ENCODE measurements at regions not wholly inside any gene's neighbourhood (a gene's known extent, or its start where the extent isn't known, plus 50 kb on each side); places are given as distances from the start of the nearest gene placed in this dataset.

DNA sequence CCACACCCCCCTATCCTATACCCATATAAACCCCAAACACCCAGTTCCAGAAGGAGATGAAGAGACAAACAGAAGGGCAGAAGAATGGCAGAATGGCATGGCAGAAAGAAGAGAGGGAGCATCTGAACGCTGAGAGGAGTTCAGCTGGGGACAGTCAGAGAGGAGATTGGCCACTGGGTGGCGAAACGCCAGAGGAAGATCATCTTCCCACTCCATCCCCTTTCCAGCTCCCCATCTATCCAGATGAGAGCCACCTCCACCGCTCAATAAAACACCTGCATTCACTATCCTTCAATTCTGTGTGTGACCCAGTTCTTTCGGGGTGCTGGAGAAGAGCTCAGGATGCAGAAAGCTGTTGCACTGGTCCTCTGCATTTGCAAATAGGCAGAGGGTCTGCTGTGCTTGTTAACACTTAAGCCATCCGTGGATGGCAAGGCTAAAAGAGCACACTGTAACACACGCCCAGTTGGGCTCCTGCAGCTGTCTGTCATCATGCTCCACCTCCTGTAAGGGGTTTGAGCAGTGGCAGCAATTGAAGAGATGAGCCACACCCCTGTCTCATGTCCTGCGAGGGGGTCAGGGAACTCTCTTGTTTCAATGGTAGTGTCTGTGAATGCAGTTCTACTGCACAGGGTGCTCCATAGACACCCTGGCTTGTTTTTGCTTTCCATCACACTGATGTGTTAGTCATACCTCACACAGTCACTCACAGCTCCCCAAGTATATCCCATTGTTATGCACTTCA is 1034.8 kb upstream of the RBFOX1 start:
- ATAC-seq (ENCODE audit: low FRiP score): no peak
- TF ChIP-seq, protein P1, sequence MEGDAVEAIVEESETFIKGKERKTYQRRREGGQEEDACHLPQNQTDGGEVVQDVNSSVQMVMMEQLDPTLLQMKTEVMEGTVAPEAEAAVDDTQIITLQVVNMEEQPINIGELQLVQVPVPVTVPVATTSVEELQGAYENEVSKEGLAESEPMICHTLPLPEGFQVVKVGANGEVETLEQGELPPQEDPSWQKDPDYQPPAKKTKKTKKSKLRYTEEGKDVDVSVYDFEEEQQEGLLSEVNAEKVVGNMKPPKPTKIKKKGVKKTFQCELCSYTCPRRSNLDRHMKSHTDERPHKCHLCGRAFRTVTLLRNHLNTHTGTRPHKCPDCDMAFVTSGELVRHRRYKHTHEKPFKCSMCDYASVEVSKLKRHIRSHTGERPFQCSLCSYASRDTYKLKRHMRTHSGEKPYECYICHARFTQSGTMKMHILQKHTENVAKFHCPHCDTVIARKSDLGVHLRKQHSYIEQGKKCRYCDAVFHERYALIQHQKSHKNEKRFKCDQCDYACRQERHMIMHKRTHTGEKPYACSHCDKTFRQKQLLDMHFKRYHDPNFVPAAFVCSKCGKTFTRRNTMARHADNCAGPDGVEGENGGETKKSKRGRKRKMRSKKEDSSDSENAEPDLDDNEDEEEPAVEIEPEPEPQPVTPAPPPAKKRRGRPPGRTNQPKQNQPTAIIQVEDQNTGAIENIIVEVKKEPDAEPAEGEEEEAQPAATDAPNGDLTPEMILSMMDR (IDR thresholded peaks at IDR 0.05): no peak
- DNase-seq (ENCODE audit: low spot score): no peak

DNA sequence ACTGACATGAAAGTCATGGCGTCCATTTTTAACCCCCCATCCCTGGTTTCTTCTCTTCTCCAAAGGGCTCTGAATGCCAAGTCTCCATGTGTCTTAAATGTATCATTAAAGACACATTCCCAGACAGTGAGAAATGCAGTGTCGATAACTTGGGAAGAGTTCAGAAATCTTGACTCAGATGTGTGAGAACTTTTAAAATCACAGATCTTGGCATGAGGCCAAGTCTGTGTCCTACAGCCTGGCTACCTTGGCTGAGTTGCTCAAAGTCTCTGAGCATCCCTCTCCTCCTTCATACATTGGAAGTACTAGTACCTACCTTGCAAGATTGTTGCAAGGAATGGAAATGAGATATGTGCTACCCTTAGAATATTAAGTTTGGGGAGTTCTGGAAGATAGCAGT is 1046.5 kb upstream of the RBFOX1 start:
- DNase-seq (ENCODE audit: low spot score) (no peak), ATAC-seq (ENCODE audit: low FRiP score) (no peak)
- TF ChIP-seq, protein P1 (IDR thresholded peaks at IDR 0.05): no peak

DNA sequence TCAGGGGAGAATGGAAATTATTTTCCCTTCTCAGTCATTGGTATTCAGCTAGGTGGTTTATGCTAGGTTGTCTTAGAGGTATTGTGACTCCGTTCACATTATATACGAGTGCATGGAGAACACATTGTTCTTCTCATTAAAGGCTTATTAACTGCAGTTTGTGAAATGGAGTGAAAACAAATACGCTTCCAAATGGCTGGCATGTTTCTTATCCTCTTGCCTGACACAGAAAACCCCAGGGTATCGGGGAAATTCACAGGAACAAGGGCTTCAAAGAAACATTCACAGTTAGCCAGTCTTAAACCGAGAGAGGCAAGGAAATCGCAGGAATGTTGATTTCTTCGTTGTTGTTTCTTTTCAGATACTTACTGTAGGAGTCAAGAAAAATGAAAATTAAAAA is 1047.9 kb upstream of the RBFOX1 start:
- ATAC-seq (ENCODE audit: low FRiP score) (no peak), DNase-seq (ENCODE audit: low spot score) (no peak)
- TF ChIP-seq, protein P1 (IDR thresholded peaks at IDR 0.05): no peak

DNA sequence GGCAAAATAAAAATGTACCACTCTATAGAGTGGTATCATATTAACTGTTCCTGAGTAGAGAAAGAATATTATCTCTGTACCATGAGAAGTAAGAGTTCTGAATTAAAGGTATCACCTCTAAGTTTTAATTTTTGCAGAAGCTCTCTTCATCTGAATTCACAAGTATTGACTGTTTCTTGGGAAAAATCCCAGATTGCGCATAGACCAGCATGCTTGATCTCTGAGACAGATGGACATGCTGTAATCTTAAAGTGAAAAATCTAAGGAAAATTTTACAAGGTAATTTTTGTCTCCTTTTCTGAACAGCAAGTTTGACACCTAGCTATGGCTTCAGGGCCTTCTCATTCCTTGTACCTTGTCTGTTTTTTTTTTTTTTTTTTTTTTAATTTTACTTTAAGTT is 1050.7 kb upstream of the RBFOX1 start:
- ATAC-seq (ENCODE audit: low FRiP score): no peak
- DNase-seq (ENCODE audit: low spot score): no peak
- TF ChIP-seq, protein P1 (IDR thresholded peaks at IDR 0.05): no peak

DNA sequence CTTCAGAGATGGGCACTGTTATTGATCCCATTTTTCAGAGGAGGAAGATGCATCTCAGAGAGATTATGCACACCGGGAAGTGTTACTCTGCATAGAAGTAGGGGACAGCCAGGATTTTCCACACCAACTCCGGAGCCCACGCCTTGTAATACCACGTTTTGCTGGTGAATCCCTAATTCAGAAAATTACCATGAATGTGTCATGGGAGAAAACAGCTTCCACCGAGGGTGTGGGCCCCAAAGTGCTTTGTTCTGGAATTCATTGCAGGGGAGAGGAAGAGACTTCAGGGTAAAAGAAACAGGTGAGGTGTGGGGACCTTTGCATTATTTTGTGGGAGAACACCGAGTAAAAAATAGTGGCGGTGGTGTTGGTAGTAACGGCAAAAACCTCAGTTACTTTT is 1051.4 kb upstream of the RBFOX1 start:
- ATAC-seq (ENCODE audit: low FRiP score): no peak
- TF ChIP-seq, protein P1 (IDR thresholded peaks at IDR 0.05): no peak

DNA sequence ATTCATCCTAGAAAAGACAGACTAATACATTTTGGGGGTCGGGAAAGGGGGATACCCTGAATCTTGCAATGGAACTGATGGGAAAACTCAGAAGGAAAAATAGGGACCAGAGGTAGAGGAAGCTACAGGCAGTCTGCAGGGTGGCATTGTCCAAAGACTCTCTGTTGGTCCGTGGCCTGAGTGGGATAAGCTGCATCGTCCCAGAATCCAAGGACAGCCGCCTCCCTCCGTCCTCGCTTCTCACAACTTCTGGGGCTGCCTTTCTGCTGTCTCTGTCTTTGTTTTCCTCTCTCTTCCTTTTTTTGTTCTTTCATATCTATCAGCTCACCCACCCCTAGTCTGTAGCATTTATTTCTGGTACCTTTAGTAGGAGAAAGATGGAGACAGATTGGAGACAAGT is 1052.6 kb upstream of the RBFOX1 start:
- TF ChIP-seq, protein P1 (IDR thresholded peaks at IDR 0.05): no peak
- DNase-seq (ENCODE audit: low spot score) (no peak), ATAC-seq (ENCODE audit: low FRiP score) (no peak)

More for the DNA sequence above, 1051.4 kb upstream of the RBFOX1 start:
- DNase-seq (ENCODE audit: low spot score): no peak

DNA sequence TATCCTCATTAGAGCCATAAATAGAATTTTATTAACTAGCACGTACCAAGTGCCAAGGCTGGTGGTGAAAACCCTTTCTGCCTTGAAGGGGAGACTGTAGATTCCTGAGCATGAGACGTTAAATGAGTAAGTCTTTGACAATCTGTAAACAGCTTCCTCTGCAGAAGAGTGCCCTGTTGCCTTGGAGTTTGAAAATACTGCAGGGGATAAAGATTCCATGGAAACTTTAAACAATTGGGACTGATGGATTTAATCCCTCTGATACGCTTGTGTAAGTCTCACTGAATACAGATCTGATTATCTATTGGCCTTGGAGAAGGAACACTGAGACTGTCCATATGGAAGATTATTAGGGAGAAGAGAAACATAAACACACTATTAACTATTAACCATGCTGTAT is 1053.4 kb upstream of the RBFOX1 start:
- TF ChIP-seq, protein P1 (IDR thresholded peaks at IDR 0.05): no peak
- DNase-seq (ENCODE audit: low spot score) (no peak), ATAC-seq (ENCODE audit: low FRiP score) (no peak)
